ENCODE measurements at regions not wholly inside any gene's neighbourhood (a gene's known extent, or its start where the extent isn't known, plus 50 kb on each side); places are given as distances from the start of the nearest gene placed in this dataset.

DNA sequence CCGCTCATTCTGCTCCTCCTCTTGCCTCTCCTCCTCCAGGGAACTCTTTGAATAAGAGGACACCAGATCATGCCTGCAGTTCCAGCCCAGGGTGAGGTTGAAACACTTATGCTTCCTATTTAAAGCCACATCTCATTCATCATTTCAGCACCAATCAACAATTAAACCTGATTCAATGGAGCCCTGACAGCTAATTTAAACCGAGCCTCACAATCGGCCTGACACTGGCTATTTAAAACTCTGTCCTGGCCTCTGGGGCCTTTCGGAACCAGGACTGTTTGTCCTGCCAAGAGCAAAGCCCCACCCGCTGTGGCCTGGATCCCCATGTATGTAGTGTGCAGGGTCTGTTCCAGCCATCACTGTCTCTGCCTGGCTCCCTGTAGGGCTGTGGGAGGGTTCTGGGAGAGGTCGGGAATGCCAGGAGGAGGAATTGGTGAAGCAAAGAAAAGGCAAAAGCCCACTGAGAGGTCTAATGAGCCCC is 97.4 kb downstream of the MCFD2 start:
- TF ChIP-seq CTCF (conservative IDR thresholded peaks at IDR 0.05; ENCODE audit: low read length) (no peak), EZH2phosphoT487 (IDR thresholded peaks at IDR 0.05; ENCODE audit: borderline replicate concordance, low read depth, low read length) (no peak)

All from OCI-LY7 (cell line).